ENCODE measurements at regions not wholly inside any gene's neighbourhood (a gene's known extent, or its start where the extent isn't known, plus 50 kb on each side); places are given as distances from the start of the nearest gene placed in this dataset.

- TF ChIP-seq ZBTB49 (CRISPR knock-in tag; IDR thresholded peaks at IDR 0.05; ENCODE audit: borderline replicate concordance) (no peak), RAD21 (CRISPR knock-in tag; IDR thresholded peaks at IDR 0.05) (no peak), BHLHE40 (IDR thresholded peaks at IDR 0.05; ENCODE audit: low read length) (no peak)
Measured at GRCh38 chr9:103245369-103245768, 250.2 kb downstream of the CYLC2 start (continued).

DNA sequence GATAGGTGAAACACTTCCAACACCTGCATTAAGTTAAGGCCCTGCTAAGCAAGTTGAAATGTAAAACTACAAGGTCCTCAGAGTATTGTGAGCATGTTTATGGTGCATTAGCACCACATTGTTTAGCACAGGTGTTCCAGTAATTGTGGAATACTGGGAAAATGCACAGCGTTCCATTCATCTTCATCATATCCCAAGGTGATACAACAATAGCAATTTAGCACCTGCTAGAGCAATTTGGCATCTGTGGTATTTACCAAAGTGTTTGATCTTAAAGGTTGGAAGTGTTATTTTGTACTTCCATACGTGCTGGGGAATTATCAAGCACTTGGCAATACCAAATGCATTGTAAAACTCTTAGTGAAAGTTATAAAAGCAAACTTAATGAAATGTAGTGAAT, 266.8 kb downstream of the CYLC2 start:
- in situ Hi-C loops (cut with HindIII; ENCODE audit: extremely low pct_ligation_motif_present, low pct_unique_long_range_greater_than_20kb) (no loop called here), intact Hi-C loops (cut with micrococcal nuclease; ENCODE audit: unreplicated experiment) (no loop called here)
- TF ChIP-seq ZNF557 (CRISPR knock-in tag; IDR thresholded peaks at IDR 0.05) (no peak), ZNF703 (CRISPR knock-in tag; IDR thresholded peaks at IDR 0.05; ENCODE audit: borderline replicate concordance) (no peak), YEATS2 (CRISPR knock-in tag; IDR thresholded peaks at IDR 0.05; ENCODE audit: borderline replicate concordance) (no peak), MXI1 (IDR thresholded peaks at IDR 0.05; ENCODE audit: borderline replicate concordance, low read depth, low read length) (no peak), SIX1 (CRISPR knock-in tag; IDR thresholded peaks at IDR 0.05; ENCODE audit: borderline replicate concordance) (no peak), GATAD1 (CRISPR knock-in tag; IDR thresholded peaks at IDR 0.05) (no peak), ZNF564 (CRISPR knock-in tag; IDR thresholded peaks at IDR 0.05) (no peak)
- H2AFZ ChIP-seq (ENCODE audit: low read length): no peak overlapping the region
- no peak overlapping the region for H3K4me2 ChIP-seq (ENCODE audit: low read depth, low read length)
- H3K27me3 ChIP-seq (ENCODE audit: control insufficient read depth in 1 of 2, insufficient read depth in 2 of 2, low read length in 2 of 2): no peaks in the 10 kb centered on the region
- 1% methylated on average over 2 of the region's 2 CpGs for WGBS (ENCODE audit: low lambda C conversion rate)
- H3K4me1 ChIP-seq (ENCODE audit: insufficient read depth, low read length): no peaks in the 10 kb centered on the region
- no peak overlapping the region for H3K27ac ChIP-seq (ENCODE audit: extremely low read length, insufficient read depth, low read length)
- DNase-seq (ENCODE audit: low spot score) (no peak), ATAC-seq (no peak), FAIRE-seq (no peak)
- ChIA-PET POLR2A (no interaction called here), CTCF (ENCODE audit: low intra/inter-chr PET ratio, low total read pairs) (no interaction called here)
- BruUV-seq (replicated peaks): no TSS peak
- H3K4me3 ChIP-seq (replicated peaks in 1 of 3; ENCODE audit: insufficient read depth in 1 of 3, low read depth in 2 of 3, low read length in 3 of 3): no peak overlapping the region
- H3K9ac ChIP-seq (ENCODE audit: insufficient read depth, low read depth, low read length): no peak overlapping the region
- no peaks in the 10 kb centered on the region for H3K79me2 ChIP-seq (ENCODE audit: insufficient read depth, low read length)
- H3K9me3 ChIP-seq (ENCODE audit: low read length): no peaks in the 10 kb centered on the region
- no peaks in the 10 kb centered on the region for H3K36me3 ChIP-seq (replicated peaks in 1 of 2; ENCODE audit: control insufficient read depth in 1 of 2, insufficient read depth in 2 of 2, low read length in 2 of 2)
- H4K20me1 ChIP-seq (ENCODE audit: insufficient read depth, low read length): no peaks in the 10 kb centered on the region
